Coronary artery (tissue), 2 donors: ENCODE measurements at regions not wholly inside any gene's neighbourhood (a gene's known extent, or its start where the extent isn't known, plus 50 kb on each side); places are given as distances from the start of the nearest gene placed in this dataset.

Experiments used
- DNase-seq: peaks from one replicate; pipeline ENCODE4 v3.0.0-alpha.2; 2017; ENCODE audit warnings: low spot score
- H3K27ac ChIP-seq, 2 donors: fragments of 200-600 bp; sonication (generic); one replicate each; pipeline ENCODE4 v1.5.1; 2016 to 2019
- H3K4me3 ChIP-seq: fragments of 200-600 bp; sonication (generic); 2 replicates; pipeline ENCODE4 v1.5.1; 2016; ENCODE audit warnings: mild to moderate bottlenecking, moderate library complexity
- CTCF ChIP-seq: fragments of 200-600 bp; sonication (generic); IDR thresholded peaks from one replicate; pipeline ENCODE4 v1.5.1; 2019; ENCODE audit warnings: antibody characterized with exemption

- H3K4me3 ChIP-seq: no peak overlapping the region
- no peak for DNase-seq
- TF ChIP-seq CTCF: no peak
- H3K27ac ChIP-seq: peak overlapping the region in 1 of 2 donors; percentile 26
Observed at GRCh38 chr1:55716610-55717009, 501.4 kb upstream of the USP24 start.

GRCh38 chr1:55716151-55716550, 501.0 kb upstream of the USP24 start:
- TF ChIP-seq CTCF: no peak
- DNase-seq: no peak
- Histone ChIP-seq H3K4me3 (no peak overlapping the region), H3K27ac (peak overlapping the region in 1 of 2 donors; percentile 26)

GRCh38 chr1:55714230-55714629, 499.1 kb upstream of the USP24 start:
- no peak for DNase-seq
- no peak for TF ChIP-seq CTCF
- Histone ChIP-seq H3K4me3 (no peak overlapping the region), H3K27ac (no peak overlapping the region)

- Histone ChIP-seq H3K27ac (no peak overlapping the region), H3K4me3 (no peak overlapping the region)
- TF ChIP-seq CTCF: no peak
- no peak for DNase-seq
Observed at GRCh38 chr1:55713516-55713915, 498.4 kb upstream of the USP24 start.

GRCh38 chr1:55712148-55712547, 497.0 kb upstream of the USP24 start:
- TF ChIP-seq CTCF: no peak
- no peak for DNase-seq

GRCh38 chr1:55708781-55709180, 493.6 kb upstream of the USP24 start:
- no peak for DNase-seq
- Histone ChIP-seq H3K27ac (no peak overlapping the region), H3K4me3 (no peak overlapping the region)
- TF ChIP-seq CTCF: no peak

More at GRCh38 chr1:55712148-55712547, 497.0 kb upstream of the USP24 start:
- H3K4me3 ChIP-seq: no peak overlapping the region
- no peak overlapping the region for H3K27ac ChIP-seq

GRCh38 chr1:55707846-55708245, 492.7 kb upstream of the USP24 start:
- DNase-seq: no peak
- no peak overlapping the region for H3K27ac ChIP-seq
- no peak for TF ChIP-seq CTCF

More at GRCh38 chr1:55707846-55708245, 492.7 kb upstream of the USP24 start:
- H3K4me3 ChIP-seq: no peak overlapping the region
